ENCODE measurements at regions not wholly inside any gene's neighbourhood (a gene's known extent, or its start where the extent isn't known, plus 50 kb on each side); places are given as distances from the start of the nearest gene placed in this dataset.

DNA sequence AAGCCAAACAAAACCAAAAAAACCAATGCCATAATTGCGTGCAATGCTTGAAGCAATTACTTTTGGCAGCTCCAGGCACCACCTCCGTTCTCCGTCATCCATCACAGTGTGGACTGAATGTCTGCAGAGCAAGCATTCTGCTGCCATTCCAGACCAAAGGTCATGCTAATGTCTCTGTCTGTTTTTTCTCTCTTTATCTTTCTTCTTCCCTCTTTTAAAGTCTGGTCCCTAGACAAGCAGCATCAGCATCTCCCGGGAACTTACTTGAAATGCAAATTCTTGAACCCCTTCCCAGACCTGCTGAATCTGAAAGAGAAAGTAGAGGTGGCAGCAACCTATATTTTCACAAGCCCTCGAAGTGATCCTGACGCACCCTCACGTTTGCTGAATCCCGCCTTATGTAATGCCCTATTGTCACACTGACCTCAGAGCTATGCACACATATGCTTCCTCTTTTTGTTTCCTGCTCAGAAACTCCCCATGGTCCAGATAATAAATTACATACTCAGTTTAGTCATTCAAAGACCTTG is 297.3 kb upstream of the PROK2 start:
- ChIA-PET CTCF (no interaction called here), POLR2A (ENCODE audit: low non-redundant PET) (no interaction called here)
- no peak for DNase-seq (ENCODE audit: low spot score)
- Histone ChIP-seq H3K4me1 (ENCODE audit: insufficient read depth, low read length, poor library complexity, severe bottlenecking) (no peaks in the 10 kb centered on the region), H3K27me3 (replicated peaks; ENCODE audit: insufficient read depth, low read depth, low read length, poor library complexity) (no peaks in the 10 kb centered on the region), H3K36me3 (ENCODE audit: insufficient read depth, low read length, poor library complexity, severe bottlenecking) (no peaks in the 10 kb centered on the region), H3K9me3 (ENCODE audit: low read depth, low read length, poor library complexity, severe bottlenecking) (no peaks in the 10 kb centered on the region), H3K27ac (ENCODE audit: low read depth, low read length, poor library complexity, severe bottlenecking) (no peak overlapping the region), H3K4me3 (ENCODE audit: low read depth, low read length, poor library complexity, severe bottlenecking) (no peak overlapping the region)
- intact Hi-C loops (cut with micrococcal nuclease; ENCODE audit: unreplicated experiment): no loop called here
- BruUV-seq (replicated peaks): no TSS peak
- no peak for TF ChIP-seq EZH2 (IDR thresholded peaks at IDR 0.05; ENCODE audit: borderline replicate concordance, low read depth, low read length, poor library complexity, severe bottlenecking)
- TF ChIP-seq, protein P1, sequence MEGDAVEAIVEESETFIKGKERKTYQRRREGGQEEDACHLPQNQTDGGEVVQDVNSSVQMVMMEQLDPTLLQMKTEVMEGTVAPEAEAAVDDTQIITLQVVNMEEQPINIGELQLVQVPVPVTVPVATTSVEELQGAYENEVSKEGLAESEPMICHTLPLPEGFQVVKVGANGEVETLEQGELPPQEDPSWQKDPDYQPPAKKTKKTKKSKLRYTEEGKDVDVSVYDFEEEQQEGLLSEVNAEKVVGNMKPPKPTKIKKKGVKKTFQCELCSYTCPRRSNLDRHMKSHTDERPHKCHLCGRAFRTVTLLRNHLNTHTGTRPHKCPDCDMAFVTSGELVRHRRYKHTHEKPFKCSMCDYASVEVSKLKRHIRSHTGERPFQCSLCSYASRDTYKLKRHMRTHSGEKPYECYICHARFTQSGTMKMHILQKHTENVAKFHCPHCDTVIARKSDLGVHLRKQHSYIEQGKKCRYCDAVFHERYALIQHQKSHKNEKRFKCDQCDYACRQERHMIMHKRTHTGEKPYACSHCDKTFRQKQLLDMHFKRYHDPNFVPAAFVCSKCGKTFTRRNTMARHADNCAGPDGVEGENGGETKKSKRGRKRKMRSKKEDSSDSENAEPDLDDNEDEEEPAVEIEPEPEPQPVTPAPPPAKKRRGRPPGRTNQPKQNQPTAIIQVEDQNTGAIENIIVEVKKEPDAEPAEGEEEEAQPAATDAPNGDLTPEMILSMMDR (conservative IDR thresholded peaks at IDR 0.05; ENCODE audit: low read depth, low read length): no peak

- BruUV-seq (replicated peaks): no TSS peak
- ChIA-PET POLR2A (ENCODE audit: low non-redundant PET) (no interaction called here), CTCF (no interaction called here)
- TF ChIP-seq EZH2 (IDR thresholded peaks at IDR 0.05; ENCODE audit: borderline replicate concordance, low read depth, low read length, poor library complexity, severe bottlenecking): no peak
- TF ChIP-seq, protein P1 (conservative IDR thresholded peaks at IDR 0.05; ENCODE audit: low read depth, low read length): no peak
- Histone ChIP-seq H3K4me3 (ENCODE audit: low read depth, low read length, poor library complexity, severe bottlenecking) (no peak overlapping the region), H3K27me3 (replicated peaks; ENCODE audit: insufficient read depth, low read depth, low read length, poor library complexity) (no peaks in the 10 kb centered on the region), H3K9me3 (ENCODE audit: low read depth, low read length, poor library complexity, severe bottlenecking) (no peaks in the 10 kb centered on the region), H3K27ac (ENCODE audit: low read depth, low read length, poor library complexity, severe bottlenecking) (no peak overlapping the region), H3K4me1 (ENCODE audit: insufficient read depth, low read length, poor library complexity, severe bottlenecking) (no peaks in the 10 kb centered on the region), H3K36me3 (ENCODE audit: insufficient read depth, low read length, poor library complexity, severe bottlenecking) (no peaks in the 10 kb centered on the region)
- intact Hi-C loops (cut with micrococcal nuclease; ENCODE audit: unreplicated experiment): no loop called here
- DNase-seq (ENCODE audit: low spot score): no peak
Observed at GRCh38 chr3:72081471-72082185, 296.7 kb upstream of the PROK2 start.

DNA sequence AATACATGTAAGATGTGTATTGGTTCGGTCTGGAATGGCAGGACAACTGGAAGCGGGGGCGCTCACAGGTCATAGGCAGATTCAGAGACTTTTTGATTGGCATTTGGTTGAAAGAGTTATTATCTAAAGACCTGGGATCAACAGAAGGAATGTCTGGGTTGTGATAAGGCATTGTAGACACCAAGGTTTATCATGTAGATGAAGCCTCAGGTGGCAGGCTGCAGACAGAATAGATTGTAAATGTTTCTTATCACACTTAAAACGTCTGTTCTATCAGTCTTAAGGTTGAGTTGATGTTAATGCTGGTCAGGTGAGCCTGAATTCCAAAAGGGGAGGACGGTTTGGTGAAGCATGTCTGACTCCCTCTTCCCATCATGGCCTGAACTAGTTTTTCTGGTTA is 295.9 kb upstream of the PROK2 start:
- Histone ChIP-seq H3K9me3 (ENCODE audit: low read depth, low read length, poor library complexity, severe bottlenecking) (no peaks in the 10 kb centered on the region), H3K4me3 (ENCODE audit: low read depth, low read length, poor library complexity, severe bottlenecking) (no peak overlapping the region), H3K27ac (ENCODE audit: low read depth, low read length, poor library complexity, severe bottlenecking) (no peak overlapping the region), H3K36me3 (ENCODE audit: insufficient read depth, low read length, poor library complexity, severe bottlenecking) (no peaks in the 10 kb centered on the region), H3K4me1 (ENCODE audit: insufficient read depth, low read length, poor library complexity, severe bottlenecking) (no peaks in the 10 kb centered on the region), H3K27me3 (replicated peaks; ENCODE audit: insufficient read depth, low read depth, low read length, poor library complexity) (no peaks in the 10 kb centered on the region)
- ChIA-PET POLR2A (ENCODE audit: low non-redundant PET) (no interaction called here), CTCF (no interaction called here)
- no peak for DNase-seq (ENCODE audit: low spot score)
- TF ChIP-seq EZH2 (IDR thresholded peaks at IDR 0.05; ENCODE audit: borderline replicate concordance, low read depth, low read length, poor library complexity, severe bottlenecking): no peak
- TF ChIP-seq, protein P1 (conservative IDR thresholded peaks at IDR 0.05; ENCODE audit: low read depth, low read length): no peak
- intact Hi-C loops (cut with micrococcal nuclease; ENCODE audit: unreplicated experiment): no loop called here
- BruUV-seq (replicated peaks): no TSS peak
